HG02884 (cell line): ENCODE measurements at regions not wholly inside any gene's neighbourhood (a gene's known extent, or its start where the extent isn't known, plus 50 kb on each side); places are given as distances from the start of the nearest gene placed in this dataset.

Experiments used
- ATAC-seq: cut with Tn5 transposase; IDR thresholded peaks from one replicate; pipeline ENCODE4 v1.9.1; 2021; ENCODE audit warnings: mild to moderate bottlenecking, moderate library complexity; ENCODE audit not compliant: unreplicated experiment

DNA sequence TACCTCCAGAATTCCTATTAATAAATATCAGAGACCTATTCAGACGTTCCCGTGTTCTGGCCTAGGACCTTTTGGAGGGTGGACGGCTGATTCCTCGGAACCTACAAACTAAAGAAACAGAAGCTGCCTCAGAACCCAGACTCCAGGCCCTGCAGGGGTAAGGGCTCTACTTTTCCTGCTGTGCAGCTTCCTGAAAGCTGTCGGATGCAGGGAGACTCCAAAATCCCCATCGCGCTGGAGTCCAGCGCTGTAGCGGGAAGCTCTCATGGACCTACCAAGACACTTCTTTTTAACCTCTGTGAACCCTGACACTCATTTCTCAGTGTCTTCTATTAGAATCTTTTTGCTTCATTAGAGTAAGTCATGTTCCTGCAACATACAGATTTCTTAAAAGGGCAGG, 244.5 kb upstream of the PITRM1 start:
- no peak for ATAC-seq

DNA sequence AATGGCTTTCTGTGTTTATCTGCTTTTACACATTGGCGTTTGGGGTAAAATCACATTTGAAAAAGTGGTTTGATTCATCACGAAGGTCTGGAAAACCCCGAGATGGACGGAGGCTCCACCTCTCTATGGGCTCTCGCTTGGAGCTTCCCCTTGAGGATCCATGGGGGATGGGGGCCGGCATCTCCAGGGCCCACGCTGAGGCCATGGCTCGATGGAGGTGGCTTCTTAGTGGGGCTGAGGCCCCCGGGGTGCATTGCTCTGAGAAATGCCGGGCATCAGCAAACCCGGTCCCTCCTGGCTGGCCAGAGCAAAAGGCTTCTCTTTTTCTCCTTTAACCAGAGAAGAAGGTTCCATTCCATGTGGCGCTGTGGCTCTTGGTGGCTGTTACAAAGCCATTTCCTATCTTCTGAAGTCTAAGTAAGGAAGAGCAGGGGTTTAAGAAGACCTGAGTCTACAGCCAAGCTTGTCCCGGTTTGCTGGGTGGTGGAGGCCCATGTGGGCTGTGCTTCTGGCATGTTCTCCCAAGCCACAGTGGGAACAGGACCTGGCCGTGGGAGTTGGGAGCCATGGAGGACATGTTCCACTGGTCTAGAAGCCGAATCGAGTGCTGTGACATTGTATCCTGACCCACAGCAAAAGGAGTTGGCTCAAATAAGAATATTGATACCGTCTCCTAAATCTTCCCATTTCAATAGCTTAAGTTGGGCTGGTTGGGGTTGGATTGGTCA, 243.5 kb upstream of the PITRM1 start:
- no peak for ATAC-seq

DNA sequence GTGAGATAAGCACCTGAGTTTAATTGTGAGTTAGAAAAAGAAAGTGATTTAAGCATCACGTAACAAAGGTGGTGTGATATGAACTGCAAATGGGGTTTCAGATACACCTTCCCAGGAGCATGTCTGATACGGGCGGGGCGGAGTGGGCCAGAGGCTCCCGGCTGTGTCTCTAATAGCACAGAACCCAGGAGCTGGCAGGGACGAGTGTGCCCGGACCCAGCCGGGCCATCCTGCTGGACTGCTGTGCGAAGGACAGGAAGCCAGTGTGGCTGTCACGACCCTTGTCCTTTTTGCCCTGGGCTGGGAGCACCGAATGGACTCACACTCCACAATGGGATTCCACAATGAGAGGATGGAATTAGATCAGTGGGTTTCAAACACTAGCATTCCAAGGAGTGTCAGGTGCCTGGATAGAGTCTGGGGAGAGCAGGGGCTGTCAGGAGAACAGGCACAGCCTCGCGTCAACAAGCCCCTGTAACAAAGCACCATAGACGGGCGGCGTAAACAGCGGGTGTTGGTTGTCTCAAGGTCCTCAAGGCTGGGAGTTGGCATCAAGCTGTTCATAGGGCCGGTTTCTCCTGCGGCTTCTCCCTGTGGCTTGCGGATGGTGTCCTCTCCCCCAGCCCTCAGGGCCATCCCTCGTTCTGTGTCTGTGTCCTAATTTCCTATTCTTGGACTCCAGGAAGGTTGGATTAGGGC, 242.6 kb upstream of the PITRM1 start:
- no peak for ATAC-seq

DNA sequence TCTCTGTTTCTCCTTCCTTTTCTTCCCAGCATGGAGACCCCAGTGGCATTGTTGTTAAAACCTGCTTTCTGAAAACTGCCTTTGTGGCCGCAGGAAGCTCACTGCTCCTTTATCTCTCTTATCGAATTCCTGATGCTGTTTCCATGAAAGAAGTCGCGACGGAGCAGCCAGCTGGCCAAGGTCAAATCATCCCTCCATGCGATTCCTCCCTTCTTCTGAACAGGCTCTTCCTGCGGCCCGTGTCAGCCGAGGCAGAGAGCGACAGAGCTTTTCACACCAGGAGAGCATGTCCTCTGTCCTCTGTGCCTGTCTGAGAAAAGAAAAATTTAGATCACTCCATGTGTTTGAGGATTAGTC, 242.1 kb upstream of the PITRM1 start:
- ATAC-seq = no peak

DNA sequence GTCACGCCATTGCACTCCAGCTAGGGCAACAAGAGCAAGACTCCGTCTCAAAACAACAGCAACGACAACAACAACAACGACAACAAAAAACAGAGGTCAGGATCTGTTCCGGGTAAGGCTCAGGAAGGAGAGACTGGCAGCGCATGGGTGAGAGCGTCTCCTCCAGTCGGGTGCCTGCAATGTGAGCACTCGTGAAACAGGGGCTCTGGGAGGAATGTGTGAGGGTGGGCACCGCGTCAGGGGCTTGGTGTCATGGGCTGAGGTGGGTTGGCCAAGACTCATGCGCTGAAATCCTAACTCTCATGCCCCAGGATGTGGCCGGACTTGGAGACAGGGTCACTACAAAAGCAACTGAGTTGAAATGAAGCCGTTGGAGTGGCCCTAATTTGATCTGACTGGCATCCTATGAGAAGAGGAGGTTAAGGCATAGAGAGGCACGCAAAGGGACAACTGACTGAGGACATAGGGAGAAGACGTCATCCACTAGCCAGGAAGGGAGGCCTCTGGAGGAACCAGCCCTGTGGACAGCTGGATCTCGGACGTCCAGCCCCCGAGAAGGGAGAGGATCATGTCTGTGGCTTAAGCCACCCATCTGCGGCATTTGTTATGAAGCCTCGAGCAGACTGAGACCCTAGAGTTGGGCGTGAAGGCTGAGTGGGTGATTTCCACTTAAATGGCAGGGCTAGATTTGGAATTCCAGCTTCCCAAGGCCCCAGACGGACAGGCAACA, 241.5 kb upstream of the PITRM1 start:
- no peak for ATAC-seq

DNA sequence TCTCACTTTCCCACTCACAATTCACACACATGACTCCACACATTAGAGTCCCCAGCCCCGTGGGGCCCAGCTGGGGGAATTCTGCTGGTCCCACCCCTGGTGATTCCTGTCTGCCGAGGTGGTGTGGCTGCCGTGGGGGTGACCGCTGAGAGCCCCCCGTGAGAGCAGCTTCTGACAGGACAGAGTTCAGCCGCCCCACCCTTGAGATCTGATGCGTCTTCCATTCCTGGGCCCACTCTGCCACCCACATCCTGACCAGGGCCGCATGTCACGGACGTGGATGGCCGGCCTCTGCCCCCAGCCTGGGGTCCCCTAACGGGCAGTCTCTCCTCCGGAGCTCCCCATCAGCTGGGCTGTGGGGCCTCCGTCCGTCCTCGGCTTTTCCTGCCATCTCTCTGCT, 240.1 kb upstream of the PITRM1 start:
- ATAC-seq = no peak

DNA sequence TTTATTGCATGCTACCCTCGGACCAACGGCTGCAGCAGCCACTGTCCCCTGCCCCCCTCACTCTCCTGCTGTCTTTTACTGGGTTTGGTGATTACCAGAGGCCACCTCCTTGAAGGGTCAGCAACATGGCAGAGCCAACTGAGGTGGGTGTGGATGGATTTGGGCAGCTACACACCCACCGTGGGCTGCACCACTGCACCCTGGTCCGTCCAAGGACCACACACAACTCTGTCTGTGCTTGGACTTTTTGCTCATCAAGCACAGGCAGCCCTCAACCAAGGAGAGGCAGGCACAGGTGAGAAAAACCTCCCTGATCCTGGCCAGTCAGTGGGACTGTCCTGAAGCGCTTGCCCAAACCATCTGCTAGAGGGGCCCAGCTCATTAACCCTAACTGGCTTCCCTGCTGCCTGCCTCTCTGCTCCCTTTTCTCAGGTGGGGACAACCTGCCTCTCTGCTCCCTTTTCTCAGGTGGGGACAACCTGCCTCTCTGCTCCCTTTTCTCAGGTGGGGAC, 239.5 kb upstream of the PITRM1 start:
- no peak for ATAC-seq

DNA sequence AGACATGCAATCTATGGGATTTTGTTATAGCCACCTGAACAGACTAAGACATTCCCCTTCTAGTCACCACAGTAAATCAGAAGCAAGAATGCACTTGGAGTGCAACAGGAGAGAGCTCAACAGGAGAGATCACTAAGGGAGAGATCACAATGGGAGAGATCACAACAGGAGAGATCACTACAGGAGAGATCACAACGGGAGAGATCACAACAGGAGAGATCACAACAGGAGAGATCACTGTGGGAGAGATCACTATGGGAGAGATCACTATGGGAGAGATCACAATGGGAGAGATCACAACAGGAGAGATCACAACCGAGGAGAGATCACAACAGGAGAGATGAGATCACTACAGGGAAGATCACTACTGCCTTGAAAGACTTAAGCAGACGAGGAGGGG, 238.5 kb upstream of the PITRM1 start:
- ATAC-seq = no peak

DNA sequence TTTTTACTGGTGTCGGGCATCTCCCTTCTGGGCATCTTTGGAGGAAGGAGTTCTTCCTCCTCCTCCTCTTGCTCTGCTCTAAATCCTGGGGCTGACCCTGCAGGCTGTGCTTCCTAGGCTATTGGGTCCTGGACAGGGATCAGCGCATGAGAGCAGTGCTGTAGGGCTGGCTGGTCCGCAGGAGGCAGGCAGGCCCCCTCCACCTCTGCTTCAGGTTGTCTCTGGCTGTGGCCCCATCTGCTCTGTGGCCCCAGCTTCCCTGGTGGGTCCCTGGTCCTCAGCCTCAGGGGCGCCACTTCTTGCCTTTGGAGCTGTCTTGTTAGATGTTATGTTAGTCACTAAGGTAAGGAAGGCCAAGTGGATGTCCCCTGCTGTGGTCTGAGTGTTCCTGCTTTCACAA, 237.3 kb upstream of the PITRM1 start:
- ATAC-seq = no peak

DNA sequence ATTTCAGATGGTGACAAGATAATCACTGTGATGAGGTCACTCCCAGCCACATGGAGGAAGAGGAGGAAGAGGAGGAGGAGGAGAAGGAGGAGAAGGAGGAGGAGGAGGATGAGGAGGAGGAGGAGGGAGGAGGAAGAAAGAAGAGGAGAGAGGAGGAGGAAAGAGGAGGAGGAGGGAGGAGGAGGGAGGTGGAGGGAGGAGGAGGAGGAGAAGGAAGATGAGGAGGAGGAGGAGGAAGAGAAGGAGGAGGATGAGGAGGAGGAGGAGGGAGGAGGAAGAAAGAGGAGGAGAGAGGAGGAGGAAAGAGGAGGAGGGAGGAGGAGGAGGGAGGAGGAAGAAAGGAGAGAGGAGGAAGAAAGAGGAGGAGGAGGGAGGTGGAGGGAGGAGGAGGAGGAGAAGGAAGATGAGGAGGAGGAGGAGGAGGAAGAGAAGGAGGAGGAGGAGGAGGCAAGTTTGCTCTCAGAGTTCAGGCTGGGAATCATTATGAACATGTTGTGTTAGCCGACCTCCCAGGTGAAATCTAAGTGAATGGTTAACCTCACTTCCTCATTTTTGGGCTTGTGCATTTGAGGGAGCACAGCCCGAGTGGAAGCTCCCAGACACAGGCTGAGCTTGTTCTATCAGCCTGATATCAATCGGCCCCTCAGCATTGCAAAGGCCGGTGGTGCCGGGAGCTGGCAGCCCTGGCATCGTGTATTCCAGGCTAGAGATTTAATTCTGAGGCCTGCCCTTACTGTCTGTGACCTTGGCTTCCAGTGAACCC, 236.2 kb upstream of the PITRM1 start:
- no peak for ATAC-seq

DNA sequence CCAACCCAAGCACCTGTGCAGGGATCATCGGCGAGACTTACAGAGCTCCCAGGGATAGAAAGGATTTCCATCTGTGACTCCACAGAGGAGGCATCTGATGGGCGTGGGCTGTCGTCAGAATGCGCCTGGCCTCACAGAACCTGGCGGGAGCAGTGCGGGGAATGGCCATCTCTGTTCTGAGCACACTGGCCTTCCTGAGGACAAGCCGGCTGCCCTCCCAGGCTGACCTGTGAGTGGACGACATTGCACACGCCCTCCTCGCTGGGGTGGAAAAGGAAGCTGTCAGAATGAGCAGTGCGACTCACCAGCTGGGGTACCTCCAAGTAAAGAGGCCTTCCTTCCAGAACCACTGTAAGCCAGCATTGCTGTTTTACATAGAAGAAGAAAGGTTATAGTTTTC, 234.6 kb upstream of the PITRM1 start:
- no peak for ATAC-seq

DNA sequence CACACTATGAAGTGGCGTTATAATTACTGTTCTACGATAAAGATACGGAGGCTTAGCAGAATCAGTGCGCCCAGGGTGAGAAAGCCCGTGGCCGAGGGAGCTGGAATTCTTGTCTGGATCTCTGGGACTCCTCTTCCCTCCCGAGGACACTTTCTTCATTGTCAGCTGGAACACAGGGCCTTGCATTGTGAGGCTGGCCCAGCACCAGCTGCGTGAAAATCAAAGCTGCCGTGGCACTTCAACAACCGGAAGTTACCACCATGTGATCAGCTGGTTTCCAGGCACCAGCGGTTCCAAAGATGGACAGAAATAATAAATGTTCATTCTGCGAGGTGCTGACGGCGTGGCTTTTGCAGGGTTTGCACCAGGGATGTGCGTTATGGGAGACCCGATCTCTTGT, 234.0 kb upstream of the PITRM1 start:
- no peak for ATAC-seq

DNA sequence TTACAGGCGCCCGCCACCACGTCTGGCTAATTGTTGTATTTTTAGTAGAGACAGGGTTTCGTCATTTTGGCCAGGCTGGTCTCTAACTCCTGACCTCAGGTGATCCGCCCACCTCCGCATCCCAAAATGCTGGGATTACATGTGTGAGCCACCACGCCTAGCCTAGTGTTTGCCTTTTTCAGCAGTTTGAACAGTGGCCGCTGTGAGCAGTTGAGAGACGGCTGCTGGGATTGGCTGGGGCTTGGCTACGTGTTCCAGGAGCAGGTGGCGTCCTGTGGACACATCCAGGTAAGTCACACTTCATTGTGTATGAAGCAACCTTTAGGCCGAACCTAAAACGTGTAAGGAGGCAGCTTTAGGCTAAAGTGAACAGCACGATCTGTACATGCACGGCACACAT, 231.8 kb upstream of the PITRM1 start:
- no peak for ATAC-seq

DNA sequence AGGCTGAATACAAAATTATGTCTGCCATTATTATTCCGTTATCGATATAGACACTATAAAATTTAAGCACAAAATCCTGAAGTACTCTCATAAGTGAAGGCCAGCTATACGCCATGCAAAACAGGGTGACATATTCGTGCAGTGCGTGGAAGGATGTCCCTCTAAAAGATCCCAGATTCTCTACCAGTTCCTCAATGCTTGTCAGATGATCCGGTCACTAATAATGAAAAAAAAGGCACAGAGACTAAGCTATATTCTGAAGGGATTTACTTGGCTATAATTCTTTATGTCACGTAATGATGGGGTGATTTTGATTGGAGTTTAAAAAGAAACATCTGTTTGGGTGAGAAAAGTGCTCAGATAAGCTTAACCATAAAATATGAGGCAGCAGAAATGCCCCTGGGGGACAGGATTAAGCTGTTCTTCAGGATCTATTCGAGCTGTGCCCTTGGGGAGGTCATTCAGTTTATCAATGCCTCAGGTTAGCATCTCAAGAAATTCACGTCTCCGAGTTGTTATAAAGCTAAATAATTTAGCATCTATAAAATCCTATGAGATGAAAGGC, 229.7 kb upstream of the PITRM1 start:
- no peak for ATAC-seq

DNA sequence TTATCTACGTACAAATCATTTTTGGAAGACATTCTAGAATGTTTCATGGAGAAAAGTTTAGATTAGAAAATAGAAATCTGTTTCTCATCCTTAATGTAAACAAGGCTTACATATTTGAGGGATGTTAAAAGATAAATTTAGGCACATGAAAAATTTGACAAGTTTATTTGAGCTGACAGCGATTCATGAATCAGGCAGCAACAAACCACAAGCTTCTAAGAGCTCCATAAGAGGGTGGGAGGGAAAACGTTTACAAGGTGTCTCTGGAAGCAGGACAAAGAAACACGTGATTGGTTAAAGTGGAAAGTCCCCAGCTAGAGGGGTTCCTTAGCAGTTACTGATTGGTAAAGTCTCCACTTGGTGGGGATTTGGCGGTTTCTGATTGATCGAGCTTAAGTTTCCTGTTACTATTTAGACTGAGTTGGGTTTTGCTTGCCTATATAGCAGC, 228.9 kb upstream of the PITRM1 start:
- ATAC-seq = no peak

DNA sequence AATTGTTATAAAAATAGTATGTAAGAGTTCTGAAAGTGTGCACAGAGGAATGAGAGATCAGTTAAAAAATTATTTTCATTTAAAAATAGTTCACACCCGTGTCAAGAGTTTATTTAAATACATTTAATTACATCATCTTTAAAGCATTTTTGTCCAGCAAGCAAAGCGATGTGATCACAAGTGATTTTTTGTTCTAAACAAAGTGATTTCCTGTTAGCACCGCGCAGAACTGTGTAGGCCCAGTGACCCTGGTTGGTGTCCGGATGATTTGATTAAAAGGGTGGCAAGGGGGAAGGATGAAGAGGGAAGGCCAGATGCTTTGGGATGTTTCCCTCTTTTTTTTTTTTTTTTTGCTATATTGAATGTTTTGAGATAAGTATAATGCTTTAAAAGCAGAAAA, 227.8 kb upstream of the PITRM1 start:
- no peak for ATAC-seq

DNA sequence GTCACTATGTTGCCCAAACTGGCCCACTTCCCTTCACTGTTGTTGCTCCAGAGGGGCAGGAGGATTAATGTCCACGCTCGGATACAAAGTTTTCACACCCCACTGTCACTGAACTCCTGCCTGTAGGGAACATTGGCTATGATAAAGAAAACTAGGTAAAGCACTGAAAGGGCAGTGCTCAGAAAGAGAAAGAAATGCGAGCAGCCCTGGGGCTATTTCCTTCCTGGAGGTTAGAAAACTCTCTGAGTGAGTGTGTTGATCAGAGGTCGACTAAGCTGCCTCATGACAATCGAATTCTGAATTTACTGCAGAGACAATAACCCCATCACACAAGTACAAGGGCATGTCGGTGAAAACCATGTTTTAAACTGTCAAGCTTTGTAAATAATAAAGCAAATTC, 227.2 kb upstream of the PITRM1 start:
- no peak for ATAC-seq

DNA sequence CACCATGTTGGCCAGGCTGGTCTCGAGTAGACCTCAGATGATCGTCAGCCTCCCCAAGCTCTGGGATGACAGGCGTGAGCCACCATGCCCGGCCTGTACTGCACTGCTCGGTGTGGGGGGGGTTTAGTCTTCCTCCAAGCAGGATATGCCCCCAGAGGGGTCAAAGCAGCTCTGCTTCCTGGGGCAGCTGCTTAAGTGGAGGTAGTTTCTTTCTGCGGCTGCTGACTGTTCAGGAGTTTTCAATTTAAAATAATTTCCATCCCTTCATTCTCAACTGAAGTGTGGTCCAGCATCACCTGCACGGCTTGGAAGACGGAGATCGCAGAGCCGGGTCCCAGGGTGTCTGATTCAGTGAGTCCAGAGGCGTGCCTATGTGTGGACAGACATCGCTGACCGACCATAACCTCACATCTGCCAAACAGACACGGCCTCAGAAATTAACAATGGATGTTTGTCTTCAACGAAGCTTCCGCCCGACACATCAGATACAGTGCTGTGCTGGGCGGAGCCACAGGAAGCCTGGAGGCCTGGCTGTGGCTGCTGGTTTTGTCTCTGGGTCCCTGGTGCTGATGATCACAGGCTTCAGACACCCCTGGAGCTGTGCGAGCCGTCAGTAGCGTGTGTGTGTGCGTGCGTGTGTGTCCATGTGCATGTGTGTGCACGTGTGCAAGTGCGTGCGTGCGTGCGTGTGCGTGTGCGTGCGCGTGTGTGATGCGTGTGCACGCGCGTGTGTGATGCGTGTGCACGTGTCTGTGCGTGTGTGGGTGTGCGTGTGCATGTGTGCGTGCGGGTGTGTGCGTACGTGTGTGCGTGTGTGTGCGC, 226.5 kb upstream of the PITRM1 start:
- ATAC-seq = no peak

DNA sequence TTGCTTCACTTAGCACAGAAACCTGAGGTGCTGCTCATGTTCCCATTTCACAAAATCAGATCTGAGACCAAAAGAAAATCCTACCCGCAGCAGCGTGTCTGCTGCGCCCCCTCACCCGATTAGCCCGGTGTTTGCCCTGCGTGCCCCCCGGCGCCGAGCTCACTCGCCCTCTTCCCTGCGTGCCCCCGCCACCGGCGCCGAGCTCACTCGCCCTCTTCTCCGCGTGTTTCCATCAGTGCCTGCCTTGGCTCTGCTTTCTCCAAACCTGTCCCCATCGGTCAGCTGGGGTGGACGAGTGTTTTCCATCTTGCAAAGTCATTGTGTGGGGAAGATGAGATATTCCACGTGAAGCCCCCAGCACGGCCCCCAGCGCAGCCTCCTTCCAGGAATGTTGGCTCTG, 225.3 kb upstream of the PITRM1 start:
- ATAC-seq = no peak

DNA sequence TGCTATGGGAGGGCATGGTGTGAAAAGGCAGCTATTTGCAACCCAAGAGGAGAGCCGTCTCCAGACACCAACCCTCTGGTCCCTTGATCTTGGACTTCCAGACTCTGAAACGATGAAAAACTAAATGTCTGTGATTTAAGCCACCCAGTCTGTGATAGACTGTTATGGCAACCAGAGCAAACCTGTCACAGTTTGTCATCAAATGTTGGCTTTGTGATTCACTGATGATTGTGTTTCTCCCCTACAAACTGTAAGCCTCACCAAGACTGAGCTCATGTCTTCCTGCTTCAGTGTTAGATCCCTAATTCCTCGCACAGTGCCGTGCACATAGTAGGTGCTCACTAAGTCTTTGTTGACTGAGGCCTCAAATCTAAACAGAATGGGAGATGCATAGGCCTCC, 224.6 kb upstream of the PITRM1 start:
- ATAC-seq = no peak
